ENCODE measurements at regions not wholly inside any gene's neighbourhood (a gene's known extent, or its start where the extent isn't known, plus 50 kb on each side); places are given as distances from the start of the nearest gene placed in this dataset.
"Not testable (repeated sequence)": the region's sequence is repeated elsewhere in the genome, so short reads cannot be mapped to it uniquely, and the experiment has no call there.

DNA sequence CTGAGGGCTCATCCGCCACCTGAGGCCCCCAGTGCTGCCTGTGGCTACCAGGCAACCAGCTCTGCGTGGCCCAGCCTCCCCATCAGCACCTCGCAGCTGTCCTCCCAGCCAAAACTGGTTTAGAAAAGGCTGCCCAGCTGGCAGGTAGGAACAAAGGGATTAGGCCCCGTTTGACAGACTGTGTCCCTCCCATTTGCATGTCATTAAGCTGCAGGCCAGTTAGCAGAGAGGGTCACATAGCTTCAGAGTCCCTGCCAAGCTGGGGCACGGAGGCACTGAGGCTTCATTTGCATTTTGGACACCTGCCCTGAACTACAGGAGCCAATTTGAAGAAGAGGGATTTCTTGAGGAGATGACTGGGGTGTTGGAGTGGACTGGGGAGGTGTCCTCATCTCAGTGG, 177.9 kb downstream of the TLE3 start:
- H3K4me3 ChIP-seq (ENCODE audit: low read depth, low read length): no peak overlapping the region
- TF ChIP-seq, protein P1, sequence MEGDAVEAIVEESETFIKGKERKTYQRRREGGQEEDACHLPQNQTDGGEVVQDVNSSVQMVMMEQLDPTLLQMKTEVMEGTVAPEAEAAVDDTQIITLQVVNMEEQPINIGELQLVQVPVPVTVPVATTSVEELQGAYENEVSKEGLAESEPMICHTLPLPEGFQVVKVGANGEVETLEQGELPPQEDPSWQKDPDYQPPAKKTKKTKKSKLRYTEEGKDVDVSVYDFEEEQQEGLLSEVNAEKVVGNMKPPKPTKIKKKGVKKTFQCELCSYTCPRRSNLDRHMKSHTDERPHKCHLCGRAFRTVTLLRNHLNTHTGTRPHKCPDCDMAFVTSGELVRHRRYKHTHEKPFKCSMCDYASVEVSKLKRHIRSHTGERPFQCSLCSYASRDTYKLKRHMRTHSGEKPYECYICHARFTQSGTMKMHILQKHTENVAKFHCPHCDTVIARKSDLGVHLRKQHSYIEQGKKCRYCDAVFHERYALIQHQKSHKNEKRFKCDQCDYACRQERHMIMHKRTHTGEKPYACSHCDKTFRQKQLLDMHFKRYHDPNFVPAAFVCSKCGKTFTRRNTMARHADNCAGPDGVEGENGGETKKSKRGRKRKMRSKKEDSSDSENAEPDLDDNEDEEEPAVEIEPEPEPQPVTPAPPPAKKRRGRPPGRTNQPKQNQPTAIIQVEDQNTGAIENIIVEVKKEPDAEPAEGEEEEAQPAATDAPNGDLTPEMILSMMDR (IDR thresholded peaks at IDR 0.05; ENCODE audit: borderline replicate concordance, insufficient read depth, low read depth, low read length): no peak

DNA sequence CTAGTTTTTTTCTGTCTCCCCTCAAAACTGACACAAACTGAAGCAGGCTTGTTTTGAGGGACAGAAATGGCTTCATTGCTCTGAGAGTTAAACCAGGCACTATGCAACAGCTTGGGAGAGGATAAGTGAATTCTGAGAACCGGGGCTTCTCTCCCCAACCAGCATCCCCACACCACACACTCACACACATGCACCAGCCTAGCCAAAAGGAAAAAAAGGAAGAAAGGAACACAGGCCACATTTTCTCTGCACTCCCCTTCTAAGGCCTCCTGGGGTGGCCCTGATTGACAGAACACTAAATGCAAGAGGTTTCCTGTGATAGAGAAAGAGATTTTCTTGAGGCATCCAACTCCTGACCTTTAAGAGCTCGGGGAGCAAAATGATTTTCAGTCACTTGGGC, 177.5 kb downstream of the TLE3 start:
- TF ChIP-seq, protein P1 (IDR thresholded peaks at IDR 0.05; ENCODE audit: borderline replicate concordance, insufficient read depth, low read depth, low read length): no peak
- no peak overlapping the region for H3K4me3 ChIP-seq (ENCODE audit: low read depth, low read length)

DNA sequence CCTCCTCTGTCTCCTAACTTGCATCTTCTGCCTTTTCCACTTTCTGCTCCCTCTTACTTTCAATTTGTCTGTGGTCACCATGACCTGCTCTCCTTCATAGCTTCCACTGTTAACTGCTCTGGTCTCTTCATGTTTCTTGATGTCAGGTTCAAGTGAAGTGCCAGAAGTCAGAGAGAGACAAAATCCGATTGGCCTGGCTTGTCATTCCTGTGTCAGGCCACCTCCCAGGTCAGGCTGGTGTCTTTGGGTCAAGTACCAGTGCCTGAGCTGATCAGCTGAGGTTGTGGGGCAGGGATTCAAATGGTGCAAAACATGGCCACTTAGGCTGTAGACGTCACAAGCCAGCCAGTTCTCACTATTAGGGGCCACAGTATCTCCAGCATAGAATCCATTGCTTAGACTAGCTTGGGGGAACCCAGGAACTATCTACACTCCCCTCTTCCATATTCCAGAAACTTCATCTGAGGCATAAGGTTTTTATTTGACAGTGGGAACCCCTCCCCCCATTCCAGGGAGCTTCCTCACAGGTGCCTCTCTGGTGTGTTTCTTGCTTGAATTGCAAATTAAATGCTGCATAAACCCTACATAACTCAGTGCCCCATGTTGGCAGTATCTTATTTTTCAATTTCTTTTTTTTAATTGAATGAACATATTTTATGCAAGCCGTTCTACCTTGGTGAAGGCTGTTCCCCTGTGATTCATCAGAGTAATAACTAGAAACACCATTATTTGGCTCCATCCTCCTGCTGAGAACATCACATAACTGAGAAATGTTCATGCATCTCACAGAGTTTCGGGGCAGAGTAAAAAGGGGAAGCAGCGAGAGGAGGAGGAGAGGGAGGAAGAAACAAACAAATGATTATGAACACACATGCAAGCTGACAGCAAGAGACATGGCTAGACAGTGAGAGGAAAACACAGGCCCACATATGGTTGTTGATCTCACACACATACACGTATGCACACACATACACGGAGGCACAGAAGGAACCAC, 175.8 kb downstream of the TLE3 start:
- TF ChIP-seq, protein P1 (IDR thresholded peaks at IDR 0.05; ENCODE audit: borderline replicate concordance, insufficient read depth, low read depth, low read length): no peak
- H3K4me3 ChIP-seq (ENCODE audit: low read depth, low read length): no peak overlapping the region

GRCh38 chr15:69924531-69924930, 173.2 kb downstream of the TLE3 start:
- no peak overlapping the region for H3K4me3 ChIP-seq (ENCODE audit: low read depth, low read length)
- TF ChIP-seq, protein P1 (IDR thresholded peaks at IDR 0.05; ENCODE audit: borderline replicate concordance, insufficient read depth, low read depth, low read length): no peak

DNA sequence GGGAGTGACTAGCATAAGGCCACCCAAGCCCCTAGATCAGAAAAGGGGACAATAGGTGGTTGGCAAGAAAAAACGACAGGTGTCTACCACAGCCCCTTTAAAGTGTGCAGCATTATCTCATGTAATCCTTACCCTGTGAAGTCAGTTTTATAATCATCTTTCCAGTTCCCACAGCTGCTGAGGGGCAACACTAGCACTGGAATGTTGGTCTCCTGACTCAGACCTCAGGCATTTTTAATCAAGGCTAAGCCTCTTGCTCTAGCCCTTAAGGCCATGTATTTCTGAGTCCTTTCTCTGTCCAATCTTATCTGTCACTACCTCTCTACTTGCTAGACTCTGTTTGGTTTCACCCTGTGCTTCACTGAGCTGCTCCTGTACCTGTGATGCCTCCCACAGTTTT, 171.7 kb downstream of the TLE3 start:
- no peak overlapping the region for H3K4me3 ChIP-seq (ENCODE audit: low read depth, low read length)
- TF ChIP-seq, protein P1 (IDR thresholded peaks at IDR 0.05; ENCODE audit: borderline replicate concordance, insufficient read depth, low read depth, low read length): no peak

DNA sequence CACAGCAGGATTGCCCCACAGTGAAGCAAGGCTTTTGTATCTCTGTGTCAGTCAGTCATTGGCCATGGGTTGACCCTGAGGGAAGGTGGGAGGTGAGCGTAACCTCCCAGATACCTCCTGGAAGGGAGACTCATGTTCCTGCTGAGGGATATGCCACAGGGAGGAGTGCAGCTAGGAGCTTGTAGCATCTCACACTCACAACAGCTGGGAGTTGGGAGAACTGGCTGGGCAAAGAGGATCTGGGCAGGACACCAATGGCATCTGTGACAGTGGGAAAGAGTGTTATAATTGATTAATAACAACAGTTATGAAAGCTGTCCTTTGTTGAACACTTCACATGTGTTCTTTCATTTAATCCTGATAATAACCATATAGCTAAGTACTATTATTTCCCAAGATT, 171.0 kb downstream of the TLE3 start:
- no peak overlapping the region for H3K4me3 ChIP-seq (ENCODE audit: low read depth, low read length)

GRCh38 chr15:69928890-69929289, 168.8 kb downstream of the TLE3 start:
- not testable (repeated sequence) for H3K4me3 ChIP-seq (ENCODE audit: low read depth, low read length)

More for the DNA sequence above, 171.0 kb downstream of the TLE3 start:
- TF ChIP-seq, protein P1 (IDR thresholded peaks at IDR 0.05; ENCODE audit: borderline replicate concordance, insufficient read depth, low read depth, low read length): no peak
